Caco-2 (cell line): ENCODE measurements at regions not wholly inside any gene's neighbourhood (a gene's known extent, or its start where the extent isn't known, plus 50 kb on each side); places are given as distances from the start of the nearest gene placed in this dataset.

ENCODE experiments used
- BruUV-seq: library from RNA; stranded (reverse); fragments of 400-500 nt; replicated peaks from 2 replicates; lab custom pipeline; 2021; lab: Mats Ljungman, UMichigan
- CTCF ChIA-PET: fragments of 300-600 bp; sonication (Branson Sonifier 250); formaldehyde crosslinking; loops from one replicate; lab custom pipeline; 2022; ENCODE audit warnings: antibody characterized with exemption; lab: Charles Lee
- POLR2A ChIA-PET: fragments of 300-600 bp; sonication (Branson Sonifier 250); formaldehyde crosslinking; loops from one replicate; lab custom pipeline; 2022; ENCODE audit warnings: antibody characterized with exemption; lab: Charles Lee
- DNase-seq, 2 experiments: peaks; one replicate each; pipeline versions ENCODE4 v3.0.0 to v3.0.0-alpha.2; 2020 to 2022
- H3K27me3 ChIP-seq: replicated peaks from 2 replicates; pipeline ENCODE4 v1.6.0; 2011; ENCODE audit warnings: low read length; ENCODE audit not compliant: control insufficient read depth, insufficient read depth
- H3K36me3 ChIP-seq: 2 replicates; pipeline ENCODE4 v1.5.1; 2011; ENCODE audit warnings: low read length; ENCODE audit not compliant: control insufficient read depth, insufficient read depth
- H3K4me1 ChIP-seq: fragments of 250-450 bp; sonication (Bioruptor Pico); 2 replicates; pipeline ENCODE4 v1.5.1; 2020; ENCODE audit warnings: mild to moderate bottlenecking
- H3K4me3 ChIP-seq: 2 replicates; pipeline ENCODE4 v1.5.1; 2011; ENCODE audit warnings: low read depth, mild to moderate bottlenecking, control low read depth, low read length
- H3K9me3 ChIP-seq: fragments of 250-450 bp; sonication (Bioruptor Pico); 2 replicates; pipeline ENCODE4 v1.5.1; 2020; ENCODE audit warnings: mild to moderate bottlenecking, moderate library complexity
- H3K27ac Mint-ChIP-seq: one replicate; pipeline ENCODE4 v1.8.0; 2022; ENCODE audit warnings: mixed read lengths; ENCODE audit not compliant: unreplicated experiment
- H3K27me3 Mint-ChIP-seq: one replicate; pipeline ENCODE4 v1.8.0; 2022; ENCODE audit warnings: mixed read lengths; ENCODE audit not compliant: insufficient read depth, unreplicated experiment
- H3K36me3 Mint-ChIP-seq: one replicate; pipeline ENCODE4 v1.8.0; 2022; ENCODE audit warnings: mild to moderate bottlenecking, mixed read lengths; ENCODE audit not compliant: insufficient read depth, unreplicated experiment
- H3K4me1 Mint-ChIP-seq: one replicate; pipeline ENCODE4 v1.8.0; 2022; ENCODE audit warnings: low read depth, mixed read lengths; ENCODE audit not compliant: unreplicated experiment
- H3K4me3 Mint-ChIP-seq: one replicate; pipeline ENCODE4 v1.8.0; 2022; ENCODE audit warnings: mild to moderate bottlenecking, moderate library complexity, mixed read lengths; ENCODE audit not compliant: unreplicated experiment
- H3K9me3 Mint-ChIP-seq: one replicate; pipeline ENCODE4 v1.8.0; 2022; ENCODE audit warnings: mixed read lengths; ENCODE audit not compliant: unreplicated experiment
- CTCF ChIP-seq, 2 experiments: fragments of 200-600 bp in 1 of 2; IDR thresholded peaks; 1 replicate in 1 of 2; 2 replicates in 1 of 2; pipeline versions ENCODE4 v1.5.1 to v1.8.0; 2011 to 2022; ENCODE audit warnings: antibody characterized with exemption in 1 of 2, control low read depth in 1 of 2, inconsistent platforms in 1 of 2, low read depth in 1 of 2, low read length in 1 of 2, mild to moderate bottlenecking in 1 of 2, moderate library complexity in 1 of 2; ENCODE audit not compliant: insufficient read depth in 1 of 2, severe bottlenecking in 1 of 2, unreplicated experiment in 1 of 2
- intact Hi-C: fragments of 100-400 bp; cut with micrococcal nuclease; formaldehyde crosslinking; loops from one replicate; pipeline ENCODE4 v1.10.0; 2022; ENCODE audit not compliant: unreplicated experiment

- BruUV-seq: no TSS peak
- Mint-ChIP-seq H3K4me3 (no peak overlapping the region), H3K9me3 (no peaks in the 10 kb centered on the region), H3K27me3 (peaks cover 3% of the 10 kb centered on the region), H3K4me1 (no peaks in the 10 kb centered on the region), H3K36me3 (no peaks in the 10 kb centered on the region), H3K27ac (no peak overlapping the region)
- Histone ChIP-seq H3K4me3 (no peak overlapping the region), H3K36me3 (no peaks in the 10 kb centered on the region), H3K27me3 (no peaks in the 10 kb centered on the region), H3K9me3 (no peaks in the 10 kb centered on the region), H3K4me1 (no peaks in the 10 kb centered on the region)
- ChIA-PET POLR2A (no interaction called here), CTCF (no interaction called here)
- no peak for DNase-seq
- no peak for TF ChIP-seq CTCF (IDR thresholded peaks at IDR 0.05; ENCODE audit: insufficient read depth in 1 of 2, low read depth in 1 of 2, low read length in 1 of 2, severe bottlenecking in 1 of 2, unreplicated experiment in 1 of 2)
- intact Hi-C loops: no loop called here
Measured at GRCh38 chr12:61137677-61138414, 1122.4 kb upstream of the USP15 start.

GRCh38 chr12:61138415-61138759 lies 1121.8 kb upstream of the USP15 start:
- Mint-ChIP-seq H3K9me3 (no peaks in the 10 kb centered on the region), H3K4me1 (no peaks in the 10 kb centered on the region), H3K4me3 (no peak overlapping the region), H3K27ac (no peak overlapping the region), H3K27me3 (peaks cover 3% of the 10 kb centered on the region), H3K36me3 (no peaks in the 10 kb centered on the region)
- intact Hi-C loops: no loop called here
- DNase-seq: no peak
- ChIA-PET CTCF (no interaction called here), POLR2A (no interaction called here)
- no peak for TF ChIP-seq CTCF (IDR thresholded peaks at IDR 0.05; ENCODE audit: insufficient read depth in 1 of 2, low read depth in 1 of 2, low read length in 1 of 2, severe bottlenecking in 1 of 2, unreplicated experiment in 1 of 2)
- no peaks in the 10 kb centered on the region for H3K27me3 ChIP-seq
- BruUV-seq: no TSS peak
- no peaks in the 10 kb centered on the region for H3K4me1 ChIP-seq
- no peaks in the 10 kb centered on the region for H3K36me3 ChIP-seq
- no peak overlapping the region for H3K4me3 ChIP-seq
- no peaks in the 10 kb centered on the region for H3K9me3 ChIP-seq

GRCh38 chr12:61161961-61162360 lies 1098.2 kb upstream of the USP15 start:
- no peak for DNase-seq
- Histone ChIP-seq H3K4me1 (no peaks in the 10 kb centered on the region), H3K36me3 (no peaks in the 10 kb centered on the region), H3K27me3 (no peaks in the 10 kb centered on the region), H3K4me3 (no peak overlapping the region), H3K9me3 (no peaks in the 10 kb centered on the region)
- H3K4me1 Mint-ChIP-seq: no peaks in the 10 kb centered on the region
- intact Hi-C loops: no loop called here
- POLR2A ChIA-PET: no interaction called here
- CTCF ChIA-PET: no interaction called here
- H3K9me3 Mint-ChIP-seq: peaks cover 16% of the 10 kb centered on the region
- BruUV-seq: no TSS peak
- no peak overlapping the region for H3K27ac Mint-ChIP-seq
- H3K36me3 Mint-ChIP-seq: no peaks in the 10 kb centered on the region
- H3K27me3 Mint-ChIP-seq: no peaks in the 10 kb centered on the region
- no peak for TF ChIP-seq CTCF (IDR thresholded peaks at IDR 0.05; ENCODE audit: insufficient read depth in 1 of 2, low read depth in 1 of 2, low read length in 1 of 2, severe bottlenecking in 1 of 2, unreplicated experiment in 1 of 2)
- no peak overlapping the region for H3K4me3 Mint-ChIP-seq
